ENCODE measurements at regions not wholly inside any gene's neighbourhood (a gene's known extent, or its start where the extent isn't known, plus 50 kb on each side); places are given as distances from the start of the nearest gene placed in this dataset.

DNA sequence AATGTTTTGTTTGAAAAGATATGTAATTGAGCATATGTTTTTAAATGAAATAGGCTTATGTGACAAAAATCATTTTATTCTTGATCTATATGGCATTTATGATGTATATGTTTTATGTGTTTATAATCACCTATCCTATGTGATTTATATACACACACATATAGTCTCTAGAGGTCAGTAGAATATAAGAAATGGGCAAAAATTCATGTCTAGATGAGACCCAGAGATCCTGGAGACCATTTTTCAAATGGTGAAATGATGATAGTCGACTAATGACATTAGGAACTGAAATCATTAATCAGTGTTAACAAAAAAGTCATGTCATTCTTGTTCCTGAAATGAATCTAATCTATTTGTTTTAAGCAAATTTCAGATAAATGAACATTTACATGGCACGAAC is 709.2 kb upstream of the WWC1 start:
- TF ChIP-seq, protein P1, sequence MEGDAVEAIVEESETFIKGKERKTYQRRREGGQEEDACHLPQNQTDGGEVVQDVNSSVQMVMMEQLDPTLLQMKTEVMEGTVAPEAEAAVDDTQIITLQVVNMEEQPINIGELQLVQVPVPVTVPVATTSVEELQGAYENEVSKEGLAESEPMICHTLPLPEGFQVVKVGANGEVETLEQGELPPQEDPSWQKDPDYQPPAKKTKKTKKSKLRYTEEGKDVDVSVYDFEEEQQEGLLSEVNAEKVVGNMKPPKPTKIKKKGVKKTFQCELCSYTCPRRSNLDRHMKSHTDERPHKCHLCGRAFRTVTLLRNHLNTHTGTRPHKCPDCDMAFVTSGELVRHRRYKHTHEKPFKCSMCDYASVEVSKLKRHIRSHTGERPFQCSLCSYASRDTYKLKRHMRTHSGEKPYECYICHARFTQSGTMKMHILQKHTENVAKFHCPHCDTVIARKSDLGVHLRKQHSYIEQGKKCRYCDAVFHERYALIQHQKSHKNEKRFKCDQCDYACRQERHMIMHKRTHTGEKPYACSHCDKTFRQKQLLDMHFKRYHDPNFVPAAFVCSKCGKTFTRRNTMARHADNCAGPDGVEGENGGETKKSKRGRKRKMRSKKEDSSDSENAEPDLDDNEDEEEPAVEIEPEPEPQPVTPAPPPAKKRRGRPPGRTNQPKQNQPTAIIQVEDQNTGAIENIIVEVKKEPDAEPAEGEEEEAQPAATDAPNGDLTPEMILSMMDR (IDR thresholded peaks at IDR 0.05): no peak
- TF ChIP-seq POLR2A (IDR thresholded peaks at IDR 0.05): no peak
